ENCODE measurements at regions not wholly inside any gene's neighbourhood (a gene's known extent, or its start where the extent isn't known, plus 50 kb on each side); places are given as distances from the start of the nearest gene placed in this dataset.
"Not testable (repeated sequence)": the region's sequence is repeated elsewhere in the genome, so short reads cannot be mapped to it uniquely, and the experiment has no call there.

GRCh38 chr7:130845581-130846085, 111.6 kb upstream of the KLF14 start:
- TF ChIP-seq CTCF (conservative IDR thresholded peaks at IDR 0.05): no peak
- H3K27ac ChIP-seq: no peak overlapping the region

GRCh38 chr7:130849604-130850003, 115.6 kb upstream of the KLF14 start:
- TF ChIP-seq CTCF (conservative IDR thresholded peaks at IDR 0.05): no peak
- no peak overlapping the region for H3K27ac ChIP-seq

GRCh38 chr7:130850956-130851355, 116.9 kb upstream of the KLF14 start:
- H3K27ac ChIP-seq: no peak overlapping the region
- no peak for TF ChIP-seq CTCF (conservative IDR thresholded peaks at IDR 0.05)

- H3K27ac ChIP-seq: no peak overlapping the region
- no peak for TF ChIP-seq CTCF (conservative IDR thresholded peaks at IDR 0.05)
Observed at GRCh38 chr7:130852867-130853266, 118.9 kb upstream of the KLF14 start.

- H3K27ac ChIP-seq: no peak overlapping the region
- no peak for TF ChIP-seq CTCF (conservative IDR thresholded peaks at IDR 0.05)
Observed at GRCh38 chr7:130853503-130854279, 119.7 kb upstream of the KLF14 start.

- TF ChIP-seq CTCF (conservative IDR thresholded peaks at IDR 0.05): no peak
- H3K27ac ChIP-seq: no peak overlapping the region
Observed at GRCh38 chr7:130854481-130854880, 120.5 kb upstream of the KLF14 start.

GRCh38 chr7:130856866-130857265, 122.9 kb upstream of the KLF14 start:
- no peak overlapping the region for H3K27ac ChIP-seq
- TF ChIP-seq CTCF (conservative IDR thresholded peaks at IDR 0.05): no peak

GRCh38 chr7:130860832-130861231, 126.8 kb upstream of the KLF14 start:
- not testable (repeated sequence) for H3K27ac ChIP-seq
